C4-2B (cell line): ENCODE measurements at regions not wholly inside any gene's neighbourhood (a gene's known extent, or its start where the extent isn't known, plus 50 kb on each side); places are given as distances from the start of the nearest gene placed in this dataset.

Experiments
- H3K27ac ChIP-seq: fragments of 450-650 bp; 2 replicates; pipeline ENCODE4 v1.5.1; 2017
- CTCF ChIP-seq: fragments of 450-650 bp; conservative IDR thresholded peaks from 2 replicates; pipeline ENCODE4 v1.5.1; 2017; ENCODE audit warnings: mild to moderate bottlenecking
- ZFX ChIP-seq: fragments of 450-650 bp; IDR thresholded peaks from 2 replicates; pipeline ENCODE4 v1.6.1; 2017

GRCh38 chr6:9205645-9206044, 770.3 kb upstream of the SLC35B3 start:
- TF ChIP-seq ZFX (no peak), CTCF (no peak)
- H3K27ac ChIP-seq = no peak overlapping the region

- no peak for TF ChIP-seq ZFX
- no peak overlapping the region for H3K27ac ChIP-seq
Measured at GRCh38 chr6:9204171-9204570, 768.8 kb upstream of the SLC35B3 start.

GRCh38 chr6:9200712-9201111, 765.4 kb upstream of the SLC35B3 start:
- H3K27ac ChIP-seq = no peak overlapping the region
- no peak for TF ChIP-seq ZFX
- TF ChIP-seq CTCF = no peak

GRCh38 chr6:9197726-9198125, 762.4 kb upstream of the SLC35B3 start:
- no peak overlapping the region for H3K27ac ChIP-seq

GRCh38 chr6:9195322-9195721, 760.0 kb upstream of the SLC35B3 start:
- no peak overlapping the region for H3K27ac ChIP-seq
- TF ChIP-seq ZFX = no peak
- no peak for TF ChIP-seq CTCF

More at GRCh38 chr6:9197726-9198125, 762.4 kb upstream of the SLC35B3 start:
- TF ChIP-seq CTCF = no peak
- TF ChIP-seq ZFX = no peak

- no peak for TF ChIP-seq ZFX
- no peak for TF ChIP-seq CTCF
Measured at GRCh38 chr6:9192405-9192909, 757.1 kb upstream of the SLC35B3 start.

GRCh38 chr6:9186148-9186547, 750.8 kb upstream of the SLC35B3 start:
- no peak for TF ChIP-seq ZFX
- no peak overlapping the region for H3K27ac ChIP-seq

More at GRCh38 chr6:9192405-9192909, 757.1 kb upstream of the SLC35B3 start:
- no peak overlapping the region for H3K27ac ChIP-seq

- H3K27ac ChIP-seq = no peak overlapping the region
- no peak for TF ChIP-seq ZFX
- TF ChIP-seq CTCF = no peak
Measured at GRCh38 chr6:9178071-9178470, 742.7 kb upstream of the SLC35B3 start.

GRCh38 chr6:9173229-9173628, 737.9 kb upstream of the SLC35B3 start:
- H3K27ac ChIP-seq = 0 out of 2 replicates have a peak overlapping the region, but pooled peaks have one; percentile 12
- no peak for TF ChIP-seq ZFX
- no peak for TF ChIP-seq CTCF
